Stimulated activated CD8-positive, alpha-beta memory T cell treated with anti-CD3 and anti-CD28 coated beads, Interleukin-12 subunit alpha, Interleukin-12 subunit beta, amount 100 ng/mL, for 24 hours (primary cell): ENCODE measurements at regions not wholly inside any gene's neighbourhood (a gene's known extent, or its start where the extent isn't known, plus 50 kb on each side); places are given as distances from the start of the nearest gene placed in this dataset.

Experiments
- DNase-seq: peaks from one replicate; pipeline ENCODE4 v3.0.0-alpha.2; 2020; ENCODE audit errors: extremely low read depth

- DNase-seq: no peak
Observed at GRCh38 chrX:110430293-110431076, 71.8 kb downstream of the RTL9 start.

- DNase-seq: no peak
Observed at GRCh38 chrX:110432091-110432905, 73.7 kb downstream of the RTL9 start.

DNA sequence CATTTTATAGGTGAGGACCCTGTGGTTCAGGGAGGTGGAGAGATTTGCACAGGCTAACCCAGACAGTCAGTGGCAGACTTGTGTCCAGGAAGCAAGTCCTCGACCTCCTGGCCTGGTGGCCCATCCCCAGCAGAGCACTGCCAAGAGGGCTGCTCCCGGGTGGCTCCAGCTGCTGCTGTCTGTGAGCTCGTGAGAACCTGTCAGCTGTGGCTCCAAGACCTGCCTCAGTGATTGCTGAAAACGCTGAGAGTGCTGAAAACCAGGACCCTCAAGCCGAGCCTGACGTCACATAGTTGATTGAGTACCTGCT lies 74.2 kb downstream of the RTL9 start:
- no peak for DNase-seq

DNA sequence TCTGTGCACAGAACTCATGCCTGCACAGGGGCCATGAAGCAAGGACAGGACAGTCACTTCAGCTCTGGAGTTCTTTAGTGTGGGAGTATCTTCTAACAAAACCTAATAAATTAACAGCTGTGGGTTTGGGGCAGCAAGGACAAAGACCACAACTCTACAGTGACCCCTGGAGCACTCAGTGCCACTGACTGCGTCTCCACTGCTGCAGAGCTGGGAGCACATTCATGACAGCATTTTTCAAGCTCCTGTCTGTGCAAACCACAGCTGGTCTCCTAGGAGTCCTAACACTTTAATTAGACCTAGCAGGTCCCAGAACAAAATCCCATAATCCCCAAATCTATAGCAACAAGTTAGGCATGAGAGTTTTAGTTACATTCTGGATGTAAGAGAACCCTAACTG lies 76.5 kb downstream of the RTL9 start:
- DNase-seq: no peak

DNA sequence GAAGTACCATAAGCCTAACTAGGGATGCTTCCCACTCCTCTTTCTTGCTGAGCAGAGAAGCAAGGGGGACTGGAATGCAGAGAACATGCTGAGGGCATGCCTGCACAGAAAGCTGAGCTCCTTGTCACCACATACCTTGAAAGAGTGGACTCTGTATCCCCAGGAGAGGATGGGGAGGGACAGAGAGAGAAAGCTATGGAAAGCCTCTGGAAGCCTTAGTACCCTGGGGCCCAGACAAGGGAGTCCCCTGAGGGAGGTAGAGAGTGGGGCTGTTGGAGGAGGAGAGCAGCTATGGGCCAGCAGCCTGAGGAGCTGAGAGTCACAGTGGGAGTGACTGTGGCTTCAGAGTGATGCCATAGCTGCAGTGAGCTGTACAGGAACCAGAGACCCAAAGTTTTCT lies 77.9 kb downstream of the RTL9 start:
- no peak for DNase-seq

DNA sequence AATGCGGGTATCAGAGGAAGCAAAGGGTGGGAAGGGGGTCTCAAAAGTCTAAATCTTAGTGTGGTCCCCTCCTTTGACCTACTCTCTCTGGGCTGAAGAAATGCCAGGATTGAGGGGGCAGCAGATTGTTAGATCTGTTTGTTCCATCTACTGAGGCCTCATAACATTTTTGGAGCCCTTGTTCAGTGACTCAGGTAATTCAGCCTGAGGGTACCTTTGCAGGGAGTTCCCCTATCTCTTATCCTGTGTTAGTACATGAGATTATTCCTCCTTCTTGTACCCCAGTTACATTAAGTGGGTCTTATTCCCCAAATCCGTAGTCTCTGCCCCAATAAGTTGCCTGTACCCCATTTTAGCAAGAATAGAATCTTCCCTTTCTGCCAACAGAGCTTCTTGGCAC lies 79.0 kb downstream of the RTL9 start:
- no peak for DNase-seq

- DNase-seq: no peak
Observed at GRCh38 chrX:110440016-110440805, 81.6 kb downstream of the RTL9 start.

GRCh38 chrX:110442635-110443034 lies 84.0 kb downstream of the RTL9 start:
- DNase-seq: no peak

DNA sequence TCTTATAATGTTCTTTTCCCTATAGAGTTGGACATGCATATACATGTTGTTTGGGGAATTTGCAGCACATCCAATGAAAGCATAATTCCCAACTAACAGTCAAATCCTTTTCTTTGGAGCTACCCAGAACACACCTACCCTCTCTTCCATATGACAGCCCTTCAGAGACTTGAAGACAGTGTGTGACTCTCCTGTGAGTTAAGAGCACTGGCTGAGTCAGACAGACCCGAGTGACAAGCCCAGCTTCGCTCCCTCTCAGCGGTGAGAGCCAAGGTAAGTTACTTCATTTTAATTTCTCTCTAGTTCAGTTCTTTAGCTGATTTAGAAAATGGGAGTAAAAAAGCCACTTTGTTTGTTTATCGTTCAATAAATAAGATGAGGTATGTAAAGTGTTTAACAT lies 86.3 kb downstream of the RTL9 start:
- DNase-seq: no peak

GRCh38 chrX:110448459-110448858 lies 89.8 kb downstream of the RTL9 start:
- DNase-seq: no peak

DNA sequence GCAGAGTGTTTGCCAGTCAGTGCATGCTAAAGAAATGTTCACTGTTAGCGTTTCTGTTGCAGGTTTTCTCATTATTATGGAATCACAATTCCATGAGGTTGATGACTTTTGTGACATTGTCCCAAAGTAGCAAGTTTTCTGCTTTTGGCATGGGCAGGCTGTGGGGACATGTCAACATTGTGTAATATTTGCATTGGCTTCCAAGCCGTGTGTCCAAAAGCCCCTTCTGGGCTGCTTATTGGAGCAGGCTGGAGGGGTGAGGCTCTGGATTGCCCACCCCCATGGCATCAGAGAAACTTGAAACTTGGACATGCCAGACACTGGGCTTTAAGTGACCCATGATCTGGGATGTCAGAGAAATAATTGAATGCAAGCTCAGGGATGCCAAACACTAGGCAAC lies 90.7 kb downstream of the RTL9 start:
- no peak for DNase-seq

DNA sequence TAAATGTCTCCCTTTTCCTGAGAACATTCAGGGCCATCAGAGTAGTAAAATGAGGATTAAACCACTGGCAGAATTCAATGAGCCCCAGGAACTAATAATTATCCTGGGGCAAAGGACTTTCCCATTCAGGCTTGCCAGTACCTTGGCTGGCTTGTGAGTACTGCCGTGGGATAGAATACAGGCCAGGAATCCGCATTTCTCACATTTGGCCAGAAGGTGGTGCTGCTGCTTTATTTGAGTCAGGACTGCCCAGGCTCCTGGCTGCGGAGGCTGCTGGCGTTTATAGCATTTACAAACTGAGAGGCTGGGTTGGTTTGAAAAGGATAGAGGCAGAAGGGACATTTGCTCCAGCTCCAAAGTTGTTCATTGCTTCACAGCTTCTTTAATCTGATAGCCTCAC lies 91.4 kb downstream of the RTL9 start:
- DNase-seq: no peak

- DNase-seq: no peak
Observed at GRCh38 chrX:110454336-110454735, 95.7 kb downstream of the RTL9 start.

DNA sequence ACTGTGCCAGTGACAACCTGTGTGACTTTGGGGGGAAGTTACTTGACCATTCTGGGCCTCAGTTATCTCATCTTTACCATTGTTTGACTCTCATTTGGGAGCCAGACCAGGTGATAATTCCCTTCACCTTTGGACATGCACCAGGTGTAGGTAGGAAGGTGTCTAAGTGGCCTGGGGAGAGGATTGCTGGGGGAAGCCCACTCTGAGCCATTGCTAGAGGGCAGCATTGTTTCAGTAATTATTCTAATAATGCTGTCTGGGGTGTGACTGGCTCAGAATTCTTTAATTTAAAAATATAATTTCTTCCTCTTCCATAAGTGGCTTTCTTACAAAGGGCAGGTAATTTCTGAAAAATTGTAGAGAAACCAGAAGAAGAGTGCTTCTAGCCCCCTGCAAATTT lies 104.3 kb downstream of the RTL9 start:
- no peak for DNase-seq

GRCh38 chrX:110466790-110467189 lies 108.1 kb downstream of the RTL9 start:
- no peak for DNase-seq

DNA sequence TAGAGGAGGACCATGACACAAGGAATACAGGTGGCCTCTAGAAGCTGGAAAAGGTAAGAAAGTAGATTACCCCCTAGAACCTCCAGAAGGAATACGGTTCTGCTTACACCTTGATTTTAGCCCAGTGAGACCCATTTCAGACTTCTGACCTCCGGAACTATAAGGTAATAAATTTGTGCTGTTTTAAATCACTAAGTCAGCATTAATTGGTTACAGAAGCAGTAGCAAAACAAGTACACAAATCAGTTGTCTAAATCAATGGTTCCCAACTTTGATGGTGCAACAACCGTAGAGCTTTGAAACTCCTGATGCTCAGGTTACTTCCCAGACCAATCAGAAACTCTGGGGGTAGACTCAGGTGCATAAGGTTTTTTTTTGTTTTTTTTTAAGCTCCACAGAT lies 113.6 kb downstream of the RTL9 start:
- DNase-seq: no peak

GRCh38 chrX:110477593-110478228 lies 119.1 kb downstream of the RTL9 start:
- no peak for DNase-seq

GRCh38 chrX:110491846-110492620 lies 133.4 kb downstream of the RTL9 start:
- DNase-seq: no peak

- no peak for DNase-seq
Observed at GRCh38 chrX:110504947-110505346, 146.3 kb downstream of the RTL9 start.

- no peak for DNase-seq
Observed at GRCh38 chrX:110509755-110510532, 151.3 kb downstream of the RTL9 start.

GRCh38 chrX:110511238-110511637 lies 152.6 kb downstream of the RTL9 start:
- no peak for DNase-seq
